DND-41 (cell line): ENCODE measurements at regions not wholly inside any gene's neighbourhood (a gene's known extent, or its start where the extent isn't known, plus 50 kb on each side); places are given as distances from the start of the nearest gene placed in this dataset.

Experiments used
- CTCF ChIP-seq: IDR thresholded peaks from 2 replicates; pipeline ENCODE4 v1.5.1; 2012; ENCODE audit warnings: borderline replicate concordance, low read length, moderate library complexity, mild to moderate bottlenecking; ENCODE audit not compliant: poor library complexity, severe bottlenecking; ENCODE audit errors: extremely low read depth
- EZH2 ChIP-seq: IDR thresholded peaks from 3 replicates; pipeline ENCODE4 v1.6.1; 2012; ENCODE audit warnings: borderline replicate concordance, low read depth, mild to moderate bottlenecking, moderate library complexity, low read length, inconsistent platforms; ENCODE audit not compliant: severe bottlenecking

- TF ChIP-seq CTCF (no peak), EZH2 (no peak)
These were observed 214.6 kb upstream of the PRKD1 start for GRCh38 chr14:30142216-30142615.
